ENCODE measurements at regions not wholly inside any gene's neighbourhood (a gene's known extent, or its start where the extent isn't known, plus 50 kb on each side); places are given as distances from the start of the nearest gene placed in this dataset.

- TF ChIP-seq MAX (IDR thresholded peaks at IDR 0.05; ENCODE audit: insufficient read depth, insufficient read length) = peak; percentile 52
- TF ChIP-seq CTCF (IDR thresholded peaks at IDR 0.05; ENCODE audit: extremely low read depth in 1 of 2, insufficient read depth in 1 of 2, low read depth in 1 of 2, low read length in 2 of 2) = no peak
- peak; percentile 93 for TF ChIP-seq GATA2 (IDR thresholded peaks at IDR 0.05; ENCODE audit: insufficient read depth, insufficient read length, low read depth, low read length)
- no peak for TF ChIP-seq MYC (IDR thresholded peaks at IDR 0.05; ENCODE audit: low read depth, low read length)
- TF ChIP-seq POLR2AphosphoS5 (IDR thresholded peaks at IDR 0.05; ENCODE audit: insufficient read depth, low read depth, low read length) = peak; percentile 25
- no peak for TF ChIP-seq POLR2A (IDR thresholded peaks at IDR 0.05; ENCODE audit: low read depth, low read length)
- no peak for TF ChIP-seq EZH2 (IDR thresholded peaks at IDR 0.05; ENCODE audit: borderline replicate concordance, low read depth, low read length, severe bottlenecking)
- peak; percentile 92 for TF ChIP-seq JUN (IDR thresholded peaks at IDR 0.05; ENCODE audit: borderline replicate concordance, insufficient read depth, insufficient read length, low read depth)
These were observed 107.7 kb upstream of the KLF6 start for GRCh38 chr10:3892440-3893425.
